ENCODE measurements at regions not wholly inside any gene's neighbourhood (a gene's known extent, or its start where the extent isn't known, plus 50 kb on each side); places are given as distances from the start of the nearest gene placed in this dataset.

DNA sequence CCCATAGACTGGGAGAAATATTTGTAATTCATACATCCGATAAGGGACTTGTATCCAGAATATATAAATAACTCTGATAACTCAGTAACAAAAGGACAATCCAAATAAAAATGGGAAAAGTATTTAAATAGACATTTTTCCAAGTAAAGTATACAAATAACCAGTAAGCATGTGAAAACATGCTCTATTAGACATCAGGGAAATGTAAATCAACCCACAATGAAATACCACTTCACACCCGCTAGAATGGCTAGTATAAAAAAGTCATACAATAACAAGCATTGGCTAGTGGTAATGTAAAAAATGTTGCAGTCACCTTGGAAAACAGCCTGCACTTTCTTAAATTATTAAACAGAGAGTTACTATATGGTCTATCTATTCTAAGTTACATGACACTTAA is 650.7 kb downstream of the C12orf50 start:
- H3K9me3 Mint-ChIP-seq (ENCODE audit: low read depth), result peaks cover 8% of the 10 kb centered on the region
- H3K4me1 Mint-ChIP-seq (ENCODE audit: low read depth), result peaks cover 5% of the 10 kb centered on the region
- TF ChIP-seq, protein P1, sequence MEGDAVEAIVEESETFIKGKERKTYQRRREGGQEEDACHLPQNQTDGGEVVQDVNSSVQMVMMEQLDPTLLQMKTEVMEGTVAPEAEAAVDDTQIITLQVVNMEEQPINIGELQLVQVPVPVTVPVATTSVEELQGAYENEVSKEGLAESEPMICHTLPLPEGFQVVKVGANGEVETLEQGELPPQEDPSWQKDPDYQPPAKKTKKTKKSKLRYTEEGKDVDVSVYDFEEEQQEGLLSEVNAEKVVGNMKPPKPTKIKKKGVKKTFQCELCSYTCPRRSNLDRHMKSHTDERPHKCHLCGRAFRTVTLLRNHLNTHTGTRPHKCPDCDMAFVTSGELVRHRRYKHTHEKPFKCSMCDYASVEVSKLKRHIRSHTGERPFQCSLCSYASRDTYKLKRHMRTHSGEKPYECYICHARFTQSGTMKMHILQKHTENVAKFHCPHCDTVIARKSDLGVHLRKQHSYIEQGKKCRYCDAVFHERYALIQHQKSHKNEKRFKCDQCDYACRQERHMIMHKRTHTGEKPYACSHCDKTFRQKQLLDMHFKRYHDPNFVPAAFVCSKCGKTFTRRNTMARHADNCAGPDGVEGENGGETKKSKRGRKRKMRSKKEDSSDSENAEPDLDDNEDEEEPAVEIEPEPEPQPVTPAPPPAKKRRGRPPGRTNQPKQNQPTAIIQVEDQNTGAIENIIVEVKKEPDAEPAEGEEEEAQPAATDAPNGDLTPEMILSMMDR (IDR thresholded peaks at IDR 0.05; ENCODE audit: unreplicated experiment), result no peak
- H3K4me3 Mint-ChIP-seq (ENCODE audit: low read depth), result no peak overlapping the region
- no peak overlapping the region for H3K27ac Mint-ChIP-seq
- no peaks in the 10 kb centered on the region for H3K36me3 Mint-ChIP-seq (ENCODE audit: insufficient read depth)
- DNase-seq (ENCODE audit: low spot score, unreplicated experiment), result no peak
- H3K27me3 Mint-ChIP-seq, result no peaks in the 10 kb centered on the region

DNA sequence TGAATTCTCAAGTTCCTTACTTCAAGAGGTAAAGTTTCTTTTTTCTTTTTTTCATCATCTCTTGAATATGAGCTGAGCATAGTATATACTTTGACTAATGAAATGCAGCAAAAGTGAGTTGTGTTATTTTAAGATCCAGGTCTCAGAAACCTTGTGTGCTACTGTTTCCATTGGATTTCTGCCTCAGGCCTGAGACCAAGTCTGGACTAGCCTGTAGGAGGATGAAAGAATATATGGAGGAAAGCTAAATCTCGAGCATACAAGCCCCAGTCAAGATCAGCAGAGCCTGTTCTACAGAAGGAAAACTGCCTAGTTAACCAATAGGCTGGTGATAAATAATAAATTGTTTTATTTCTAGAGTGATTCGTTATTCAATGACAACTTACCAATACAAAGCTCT is 652.5 kb downstream of the C12orf50 start:
- Mint-ChIP-seq H3K9me3 (ENCODE audit: low read depth) (peaks cover 8% of the 10 kb centered on the region), H3K36me3 (ENCODE audit: insufficient read depth) (no peaks in the 10 kb centered on the region), H3K27me3 (no peaks in the 10 kb centered on the region), H3K27ac (no peak overlapping the region), H3K4me3 (ENCODE audit: low read depth) (no peak overlapping the region), H3K4me1 (ENCODE audit: low read depth) (no peaks in the 10 kb centered on the region)
- no peak for DNase-seq (ENCODE audit: low spot score, unreplicated experiment)
- TF ChIP-seq, protein P1 (IDR thresholded peaks at IDR 0.05; ENCODE audit: unreplicated experiment), result no peak

DNA sequence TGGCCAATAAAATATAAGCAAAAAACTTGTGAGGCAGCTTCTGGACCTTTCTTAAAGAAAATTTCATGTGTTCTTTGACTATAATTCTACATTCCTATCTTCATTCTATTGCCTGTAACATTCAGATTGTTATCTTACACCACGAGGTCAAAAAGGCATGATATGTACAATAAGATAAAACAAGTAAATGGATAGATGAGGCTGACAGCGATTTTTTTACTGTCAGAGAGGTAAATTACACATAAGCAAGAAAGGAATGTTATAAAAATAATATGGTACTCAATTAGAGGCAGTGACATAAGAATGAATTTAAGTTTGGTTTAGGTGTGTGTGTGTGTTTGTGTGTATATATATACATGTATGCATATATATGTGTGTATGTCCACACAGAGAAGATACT is 660.0 kb downstream of the C12orf50 start:
- TF ChIP-seq, protein P1 (IDR thresholded peaks at IDR 0.05; ENCODE audit: unreplicated experiment), result no peak
- no peaks in the 10 kb centered on the region for H3K36me3 Mint-ChIP-seq (ENCODE audit: insufficient read depth)
- no peaks in the 10 kb centered on the region for H3K27me3 Mint-ChIP-seq
- DNase-seq (ENCODE audit: low spot score, unreplicated experiment), result no peak
- peaks cover 5% of the 10 kb centered on the region for H3K4me1 Mint-ChIP-seq (ENCODE audit: low read depth)
- peaks cover 4% of the 10 kb centered on the region for H3K9me3 Mint-ChIP-seq (ENCODE audit: low read depth)
- H3K27ac Mint-ChIP-seq, result no peak overlapping the region
- H3K4me3 Mint-ChIP-seq (ENCODE audit: low read depth), result no peak overlapping the region

DNA sequence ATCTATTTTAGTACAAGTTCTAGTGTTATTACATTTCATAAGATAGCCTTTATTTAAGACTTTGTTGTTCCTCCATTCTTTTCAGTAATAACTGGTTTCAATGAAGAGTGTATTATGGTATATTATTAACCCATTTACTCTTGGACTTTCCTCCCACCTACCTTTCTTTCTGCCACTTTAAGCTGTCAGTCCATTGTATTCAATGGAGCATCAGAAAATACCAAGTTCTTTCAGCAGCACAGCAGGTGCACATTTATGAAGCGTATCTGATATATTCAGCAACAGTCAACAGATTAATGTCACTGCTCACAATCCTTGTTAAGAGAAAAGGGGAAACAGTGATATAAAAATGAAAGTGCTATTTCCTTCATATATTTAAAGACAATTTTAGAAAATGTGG is 660.9 kb downstream of the C12orf50 start:
- H3K4me3 Mint-ChIP-seq (ENCODE audit: low read depth), result no peak overlapping the region
- H3K9me3 Mint-ChIP-seq (ENCODE audit: low read depth), result peaks cover 4% of the 10 kb centered on the region
- no peak overlapping the region for H3K27ac Mint-ChIP-seq
- TF ChIP-seq, protein P1 (IDR thresholded peaks at IDR 0.05; ENCODE audit: unreplicated experiment), result no peak
- H3K4me1 Mint-ChIP-seq (ENCODE audit: low read depth), result peaks cover 5% of the 10 kb centered on the region
- no peak for DNase-seq (ENCODE audit: low spot score, unreplicated experiment)
- H3K27me3 Mint-ChIP-seq, result no peaks in the 10 kb centered on the region
- no peaks in the 10 kb centered on the region for H3K36me3 Mint-ChIP-seq (ENCODE audit: insufficient read depth)

DNA sequence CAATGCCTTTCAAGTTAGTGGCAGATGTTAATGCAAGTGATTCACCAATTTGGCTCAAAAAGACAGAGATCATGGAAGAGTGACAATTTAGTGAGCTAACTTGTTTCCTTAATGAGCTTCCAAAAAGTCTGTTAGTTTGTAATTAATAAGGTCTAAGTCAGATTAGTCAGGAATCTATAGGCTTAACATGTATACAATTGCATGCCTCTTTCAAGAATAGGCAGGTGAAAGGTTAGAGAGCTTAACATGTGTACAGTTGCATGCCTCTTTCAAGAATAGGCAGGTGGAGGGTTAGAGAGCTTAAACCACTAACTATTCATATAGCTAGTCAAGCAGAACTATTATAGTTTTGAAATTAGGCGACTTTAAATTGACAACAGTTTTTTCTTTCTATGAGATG is 663.8 kb downstream of the C12orf50 start:
- no peak overlapping the region for H3K4me3 Mint-ChIP-seq (ENCODE audit: low read depth)

More for the DNA sequence above, 663.8 kb downstream of the C12orf50 start:
- Mint-ChIP-seq H3K27me3 (no peaks in the 10 kb centered on the region), H3K4me1 (ENCODE audit: low read depth) (peaks cover 5% of the 10 kb centered on the region), H3K36me3 (ENCODE audit: insufficient read depth) (no peaks in the 10 kb centered on the region), H3K27ac (no peak overlapping the region), H3K9me3 (ENCODE audit: low read depth) (peaks cover 16% of the 10 kb centered on the region)
- TF ChIP-seq, protein P1 (IDR thresholded peaks at IDR 0.05; ENCODE audit: unreplicated experiment), result no peak
- no peak for DNase-seq (ENCODE audit: low spot score, unreplicated experiment)
